Activated T-cell treated with anti-CD3 and anti-CD28 coated beads for 24 hours (primary cell): ENCODE measurements at regions not wholly inside any gene's neighbourhood (a gene's known extent, or its start where the extent isn't known, plus 50 kb on each side); places are given as distances from the start of the nearest gene placed in this dataset.

ENCODE experiments used
- DNase-seq: peaks from one replicate; pipeline ENCODE4 v3.0.0-alpha.2; 2020; ENCODE audit warnings: low read depth

DNA sequence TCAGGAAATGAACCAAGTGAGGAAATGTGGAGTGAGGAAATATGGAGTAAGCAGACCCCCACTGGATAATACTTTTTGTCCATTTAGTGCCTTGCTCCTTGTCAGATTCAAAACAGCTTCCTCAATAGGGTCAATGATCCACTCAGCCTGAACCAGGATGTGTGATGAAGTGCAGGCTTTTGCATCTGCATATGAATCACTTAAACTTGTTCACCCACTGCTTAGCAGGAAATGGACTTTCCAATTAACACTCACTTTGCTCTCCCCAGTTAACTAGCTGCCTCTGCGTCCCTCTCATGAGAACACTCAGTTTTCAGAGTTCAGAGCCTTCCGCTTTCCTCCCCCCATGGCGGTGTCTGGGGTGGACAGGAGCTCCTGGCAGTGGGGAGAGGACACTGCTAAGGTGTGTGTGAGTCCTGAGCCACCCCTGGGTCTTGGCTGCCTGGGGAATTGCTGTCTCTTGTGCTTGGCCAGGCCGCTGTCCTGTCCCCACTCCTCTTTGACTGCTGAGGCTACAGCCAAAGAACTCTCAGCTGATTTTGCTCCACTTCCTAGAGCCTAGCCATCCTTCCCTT, 621.8 kb downstream of the CDH26 start:
- DNase-seq: no peak

DNA sequence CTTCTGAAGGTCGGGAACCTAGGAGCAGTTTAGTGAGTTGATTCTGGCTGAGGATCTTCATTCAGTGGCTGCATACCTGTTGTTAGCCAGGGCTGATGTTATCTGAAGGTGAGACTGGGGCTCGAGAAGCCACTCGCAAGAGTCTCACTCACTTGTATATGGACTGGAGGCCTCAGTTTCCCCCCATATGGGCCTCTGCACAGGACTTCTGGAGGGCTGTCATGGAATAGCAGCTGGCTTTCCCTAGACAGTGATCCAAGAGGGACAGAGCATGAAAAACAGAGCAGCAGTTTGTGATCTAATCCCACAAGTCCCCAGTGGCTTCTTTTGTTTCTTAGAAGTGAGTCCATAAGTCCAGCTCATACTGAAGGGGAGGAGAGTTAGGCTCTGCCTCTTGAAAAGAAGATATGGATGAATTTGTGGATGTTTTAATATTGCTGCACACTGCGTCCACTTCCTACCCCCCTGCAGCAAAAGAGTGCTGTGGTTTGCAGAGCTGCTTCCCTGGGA, 623.4 kb downstream of the CDH26 start:
- DNase-seq: no peak

DNA sequence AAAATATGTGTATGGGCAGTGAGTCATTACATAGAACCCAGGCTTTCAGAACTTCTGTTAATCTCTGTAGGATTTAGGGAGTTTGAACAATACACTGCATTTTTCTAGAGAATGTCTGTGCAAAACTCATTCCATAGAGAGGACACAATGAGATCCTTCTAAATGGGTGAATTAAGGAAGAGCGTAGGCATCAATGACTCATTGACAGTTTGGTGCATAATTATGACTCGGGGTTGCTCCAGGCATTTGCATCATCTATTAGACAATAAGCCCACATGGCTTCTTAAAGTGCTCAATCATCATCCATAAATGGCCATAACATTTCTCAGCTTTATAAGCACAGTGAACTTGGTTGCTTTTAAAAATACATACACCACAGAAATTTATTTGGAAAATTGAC, 625.5 kb downstream of the CDH26 start:
- DNase-seq: no peak

- no peak for DNase-seq
These were observed 626.0 kb downstream of the CDH26 start for GRCh38 chr20:60584221-60584620.

GRCh38 chr20:60585651-60586050, 627.4 kb downstream of the CDH26 start:
- no peak for DNase-seq

DNA sequence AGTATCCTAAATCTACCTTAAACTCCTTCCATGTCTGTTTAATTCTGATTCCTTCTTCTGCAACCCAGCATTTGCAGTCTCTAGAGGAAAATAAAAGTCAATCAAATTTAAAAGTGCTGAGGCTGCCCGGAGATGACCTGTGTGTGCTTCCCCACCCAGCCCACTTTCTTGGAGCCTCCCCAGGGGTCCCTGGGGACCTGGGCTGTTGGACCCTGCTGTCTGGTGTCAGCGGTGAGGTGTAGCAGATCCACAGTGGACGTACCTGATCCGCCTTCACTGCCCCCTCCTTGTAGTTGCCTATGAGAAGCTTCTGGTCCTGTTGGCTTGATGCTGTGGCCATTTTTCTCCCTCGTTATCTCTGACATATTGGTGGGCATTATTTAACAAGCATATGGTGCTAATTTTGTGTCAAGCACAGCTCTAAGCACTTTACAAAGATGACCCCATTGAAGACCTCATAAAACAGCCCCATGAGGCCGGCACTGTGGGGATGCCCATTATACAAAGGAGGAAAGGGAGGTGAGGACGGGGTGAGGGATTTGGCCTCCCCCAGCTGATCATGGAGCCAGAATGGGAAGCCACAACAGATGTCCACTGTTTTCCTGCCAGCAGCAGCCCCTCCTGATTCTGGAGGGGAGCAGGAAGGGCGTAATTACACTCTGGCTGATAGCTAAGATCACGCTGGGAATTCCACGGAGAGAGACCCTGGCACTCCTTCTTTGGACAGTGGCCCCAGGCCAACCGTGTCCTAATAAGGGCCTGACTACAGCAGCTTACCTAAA, 628.2 kb downstream of the CDH26 start:
- DNase-seq: no peak

DNA sequence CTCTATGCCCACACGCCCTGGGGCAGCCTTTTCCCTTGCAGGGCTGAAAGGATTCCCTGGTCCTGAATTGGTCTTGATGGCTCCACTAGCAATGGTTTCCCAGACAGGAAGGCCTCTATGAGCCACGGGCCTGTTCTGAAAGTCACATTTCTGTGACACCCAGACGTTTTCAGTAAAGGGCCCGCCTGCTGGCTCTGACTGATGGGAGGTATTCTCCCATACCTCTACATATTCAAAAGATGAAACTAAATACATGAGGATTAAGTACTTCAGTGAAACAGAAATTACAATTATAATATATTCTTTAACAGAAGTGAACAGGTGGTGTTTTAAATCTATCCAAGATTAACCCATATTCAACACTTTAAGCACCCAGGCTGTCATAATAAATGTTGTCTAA, 629.8 kb downstream of the CDH26 start:
- no peak for DNase-seq

- no peak for DNase-seq
These were observed 631.4 kb downstream of the CDH26 start for GRCh38 chr20:60589623-60590022.

DNA sequence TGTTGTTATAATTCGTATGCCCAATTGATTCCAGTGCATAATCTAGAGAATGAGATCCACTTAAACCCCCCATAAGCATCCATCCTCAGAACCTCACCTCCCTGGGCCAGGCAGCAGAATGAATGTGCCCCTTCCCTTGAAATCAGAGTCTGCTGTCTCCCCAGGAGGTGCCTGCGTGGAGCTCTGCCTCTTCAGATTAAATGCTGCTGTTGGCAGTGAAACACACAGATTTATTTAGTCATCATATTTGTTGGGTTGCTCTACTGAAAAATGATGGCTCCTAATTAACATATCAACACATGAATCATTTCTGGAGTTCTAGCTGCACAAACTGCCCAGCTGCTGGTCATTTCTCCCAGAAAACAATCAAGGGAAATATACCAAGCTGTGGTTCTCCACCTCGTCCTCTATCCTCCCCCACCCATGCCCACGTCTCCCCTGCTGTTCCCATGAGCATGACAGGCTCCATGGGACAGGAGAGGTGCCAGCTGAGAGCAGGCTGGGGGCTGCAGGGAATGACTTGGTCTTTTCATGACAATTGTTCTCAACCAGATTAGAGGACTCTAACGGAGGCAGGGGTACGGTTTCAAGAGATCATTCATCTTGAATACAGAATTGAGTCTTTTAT, 633.1 kb downstream of the CDH26 start:
- DNase-seq: no peak

DNA sequence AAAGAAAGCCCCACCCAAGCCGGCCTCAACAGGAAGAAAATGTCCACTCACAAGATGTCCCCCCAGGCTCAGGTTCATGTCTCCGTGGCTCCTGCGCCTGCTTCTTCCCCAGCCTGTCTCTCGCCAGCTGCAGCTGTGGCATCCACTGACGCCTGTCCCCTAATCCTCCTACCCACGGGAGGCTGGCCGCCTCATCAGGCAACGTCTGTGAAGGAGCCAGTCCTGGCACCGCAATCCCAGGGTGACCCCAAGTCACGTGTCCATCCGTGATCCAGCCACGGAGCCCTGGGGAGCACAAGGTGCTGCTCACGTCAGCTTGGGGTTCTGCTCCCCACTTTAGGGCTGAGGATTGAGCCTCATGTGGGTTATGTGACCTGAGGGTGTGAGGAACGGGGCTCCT, 640.3 kb downstream of the CDH26 start:
- no peak for DNase-seq

DNA sequence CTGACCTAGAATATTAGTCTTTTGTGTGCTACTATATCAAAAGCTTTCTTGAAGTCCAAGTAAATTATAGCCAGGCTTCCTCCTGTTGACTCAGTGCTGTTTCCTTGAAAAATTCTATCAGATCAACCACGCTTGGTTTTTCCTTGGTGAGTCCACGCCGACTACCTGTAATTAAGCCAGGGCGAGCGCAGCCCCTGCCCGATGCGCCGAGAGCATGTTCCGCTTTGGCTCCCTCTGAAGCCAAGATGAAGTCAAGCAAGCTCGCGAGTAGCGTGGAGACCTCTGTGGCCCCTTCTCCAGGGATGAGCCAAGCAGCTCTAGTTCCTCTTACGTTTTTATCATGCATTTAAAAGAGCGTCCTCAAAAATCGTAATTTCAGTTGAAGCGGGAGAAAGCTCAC, 641.2 kb downstream of the CDH26 start:
- DNase-seq: no peak

DNA sequence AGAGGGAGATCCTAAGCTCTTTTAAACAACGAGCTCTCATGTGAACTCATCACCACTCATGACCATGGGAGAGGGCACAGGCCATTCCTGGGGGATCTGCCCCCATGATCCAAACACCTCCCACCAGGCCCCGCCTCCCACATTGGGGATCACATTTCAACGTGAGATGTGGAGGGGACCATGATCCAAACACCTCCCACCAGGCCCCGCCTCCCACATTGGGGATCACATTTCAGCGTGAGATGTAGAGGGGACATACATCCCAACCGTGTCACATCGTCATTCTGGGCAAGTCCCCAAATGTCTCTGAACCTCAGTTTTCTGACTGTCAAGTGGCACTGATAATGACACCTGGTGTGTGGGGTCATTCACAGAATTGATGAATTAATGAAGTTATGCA, 641.8 kb downstream of the CDH26 start:
- no peak for DNase-seq

DNA sequence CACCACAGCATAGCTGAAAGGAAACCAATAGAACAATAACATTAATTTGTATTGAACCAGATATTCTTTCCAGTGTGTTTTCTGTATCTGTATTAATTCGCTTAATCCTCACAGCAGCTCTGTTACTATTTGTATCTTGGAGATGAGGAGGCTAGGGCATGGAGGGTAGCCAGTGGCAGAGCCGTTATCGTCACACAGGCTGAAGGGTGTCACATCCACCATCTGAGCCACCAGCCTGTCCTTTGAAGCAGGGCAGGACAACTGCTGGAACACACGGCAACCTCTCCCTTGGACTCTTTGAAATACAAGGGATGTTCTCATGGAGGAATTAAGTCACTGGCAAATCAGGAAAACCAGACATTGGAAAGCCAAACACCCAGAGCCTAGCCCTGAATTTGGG, 628.0 kb upstream of the CDH4 start:
- DNase-seq: no peak

DNA sequence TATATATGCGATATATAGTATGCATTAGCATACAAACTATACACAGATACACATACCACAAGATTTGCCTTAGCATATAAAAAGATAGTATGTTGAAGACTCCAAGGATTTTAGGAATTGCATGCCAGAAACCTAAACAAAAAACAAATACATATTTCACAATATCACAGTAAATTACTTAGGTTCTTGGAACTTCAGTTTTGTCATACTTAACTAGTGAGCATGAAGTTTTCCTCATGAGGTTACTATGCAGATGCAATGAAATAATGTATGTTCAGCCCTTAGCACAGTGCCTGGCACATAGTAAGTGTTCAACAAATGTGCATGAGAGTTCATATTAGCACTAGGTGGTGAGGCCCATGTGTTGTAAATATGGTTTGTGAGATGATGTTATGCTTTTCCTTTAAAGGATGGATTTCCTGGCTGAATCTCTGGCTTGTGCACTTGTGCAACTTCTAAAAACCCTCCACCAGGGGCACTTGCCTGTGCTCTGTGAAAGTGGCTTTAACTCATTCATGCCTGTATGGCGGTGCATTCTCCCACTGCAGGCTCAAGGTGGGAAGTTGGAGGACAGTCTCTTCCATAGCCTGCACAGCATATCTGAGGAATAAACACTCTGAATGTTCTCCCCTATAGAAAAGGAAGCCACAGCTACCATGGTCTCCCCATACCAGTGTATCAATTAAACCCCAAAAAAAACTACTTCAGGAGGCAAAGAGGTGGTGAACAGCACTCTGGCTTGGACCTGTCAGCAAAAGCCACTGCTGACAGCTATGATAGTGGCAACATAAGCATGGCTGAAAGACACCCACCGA, 624.1 kb upstream of the CDH4 start:
- no peak for DNase-seq

GRCh38 chr20:60628749-60629148, 623.3 kb upstream of the CDH4 start:
- no peak for DNase-seq

DNA sequence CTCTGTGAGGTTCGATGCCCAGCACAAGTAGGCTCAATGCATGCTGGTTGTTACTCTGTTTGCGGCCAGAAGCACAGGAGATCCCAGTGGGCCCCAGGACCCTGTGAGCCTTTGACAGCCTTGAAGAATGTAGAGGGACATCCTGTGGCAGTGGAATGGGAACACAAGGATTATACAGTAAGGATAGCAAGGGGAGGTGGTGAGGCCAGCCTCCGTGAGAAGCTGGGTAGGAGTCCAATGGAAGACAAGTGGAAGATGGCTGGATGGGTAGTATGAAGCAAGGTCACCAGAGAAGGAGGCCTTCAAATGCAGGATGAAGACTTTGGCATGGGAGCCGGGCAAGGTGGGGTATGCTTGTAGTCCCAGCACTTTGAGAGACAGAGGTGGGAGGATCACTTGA, 622.9 kb upstream of the CDH4 start:
- no peak for DNase-seq

DNA sequence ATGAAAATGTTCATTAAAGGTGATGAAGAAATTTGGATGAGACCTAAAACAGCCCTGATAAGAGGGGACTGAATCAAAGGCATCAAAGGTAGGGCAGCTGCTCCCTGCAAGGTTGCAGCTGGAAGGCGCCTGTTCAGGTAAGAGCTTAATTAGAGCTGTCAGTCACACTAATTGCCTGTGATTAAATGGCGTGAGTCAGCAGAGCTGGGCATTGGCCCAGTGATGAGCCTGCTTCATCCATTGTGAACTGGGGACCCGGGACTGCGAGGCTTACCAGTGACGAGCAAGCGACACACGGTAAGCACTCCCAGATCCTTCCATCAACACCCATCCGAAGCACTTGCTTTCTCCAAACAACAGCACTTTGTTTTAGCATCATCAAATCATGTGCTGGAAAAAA, 621.5 kb upstream of the CDH4 start:
- DNase-seq: no peak

DNA sequence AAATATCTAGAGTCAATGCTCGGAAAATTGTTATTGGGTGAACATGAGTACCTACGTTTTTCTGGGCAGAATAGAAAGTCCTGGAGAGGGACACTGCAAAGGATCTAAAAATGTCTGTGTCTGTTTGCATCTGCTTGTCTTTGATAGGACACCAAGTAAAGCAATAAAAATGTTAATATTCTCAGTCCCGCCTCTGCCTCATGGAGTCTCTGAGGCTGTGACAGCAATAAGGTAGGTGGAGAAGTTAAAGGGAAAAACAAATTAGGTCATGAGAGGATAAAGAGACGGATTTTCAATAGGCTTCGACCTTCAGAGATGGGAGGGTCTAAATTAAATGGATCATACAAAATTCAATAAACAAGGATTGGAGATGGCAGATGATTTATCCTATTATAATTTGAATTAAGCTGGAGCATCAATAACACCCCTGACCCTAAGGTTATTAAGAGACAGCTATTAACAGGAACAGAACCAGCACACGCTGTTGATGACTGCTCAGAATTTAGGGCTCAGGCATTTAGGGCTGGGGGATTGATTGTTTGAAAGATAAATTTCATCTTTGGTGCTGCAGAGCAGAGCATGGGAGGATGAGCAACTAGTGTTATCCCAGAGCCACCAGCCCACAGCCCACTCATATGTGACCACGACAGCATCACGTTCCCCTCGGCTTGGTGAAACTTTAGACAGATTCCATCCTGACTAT, 620.3 kb upstream of the CDH4 start:
- DNase-seq: no peak

GRCh38 chr20:60632391-60633262, 619.4 kb upstream of the CDH4 start:
- DNase-seq: no peak

DNA sequence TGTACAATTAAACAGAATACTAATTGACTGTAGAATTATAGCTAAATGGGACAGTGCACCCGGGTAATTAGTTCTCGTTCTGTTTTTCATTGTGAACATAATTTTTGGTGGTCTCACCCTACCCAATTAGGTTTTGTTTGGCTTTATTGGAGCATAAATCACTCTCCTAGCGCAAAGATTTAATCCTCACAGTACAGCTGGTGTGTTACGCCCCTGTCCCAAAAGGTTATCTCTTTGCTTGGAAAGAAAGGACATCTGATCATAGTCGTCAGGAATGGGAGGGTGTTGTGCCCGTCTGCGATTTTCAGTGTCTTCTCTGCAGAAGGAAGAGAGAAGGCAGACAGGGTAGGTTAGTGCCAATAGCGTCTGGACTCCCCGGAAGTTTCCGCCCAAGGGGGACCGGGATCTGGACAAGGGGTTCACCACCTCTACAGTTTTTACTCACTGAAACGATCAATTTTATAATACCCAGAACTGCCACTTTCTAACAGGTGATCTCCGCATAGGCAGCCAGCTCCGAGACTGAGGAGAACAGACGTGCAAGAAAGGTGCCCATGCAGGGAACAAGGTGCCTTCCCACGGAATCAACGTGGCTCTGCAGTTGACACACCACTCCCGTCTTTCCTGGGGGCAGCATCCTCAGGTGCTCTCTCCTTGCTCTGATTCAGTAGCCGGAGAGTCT, 617.4 kb upstream of the CDH4 start:
- no peak for DNase-seq
